Endothelial cell of umbilical vein (primary cell): ENCODE measurements at regions not wholly inside any gene's neighbourhood (a gene's known extent, or its start where the extent isn't known, plus 50 kb on each side); places are given as distances from the start of the nearest gene placed in this dataset.

Experiments
- CTCF ChIP-seq, 2 donors: IDR thresholded peaks; 1 replicate in 1 of 2; 2 replicates in 1 of 2; pipeline ENCODE4 v1.5.1; 2011; ENCODE audit warnings: low read length in 2 of 2, mild to moderate bottlenecking in 2 of 2, moderate library complexity in 2 of 2, control low read depth in 1 of 2, inconsistent platforms in 1 of 2, low read depth in 1 of 2; ENCODE audit not compliant: insufficient read depth in 1 of 2; ENCODE audit errors: extremely low read depth in 1 of 2
- EZH2 ChIP-seq: IDR thresholded peaks from 2 replicates; pipeline ENCODE4 v1.6.1; 2012; ENCODE audit warnings: borderline replicate concordance, low read depth, mild to moderate bottlenecking, moderate library complexity, low read length, inconsistent platforms; ENCODE audit not compliant: severe bottlenecking
- FOS ChIP-seq: IDR thresholded peaks from 2 replicates; pipeline ENCODE4 v1.6.1; 2011; ENCODE audit warnings: mild to moderate bottlenecking, low read length, moderate library complexity, borderline replicate concordance; ENCODE audit not compliant: insufficient read depth
- MAX ChIP-seq: IDR thresholded peaks from 2 replicates; pipeline ENCODE4 v1.6.1; 2011; ENCODE audit not compliant: insufficient read depth, insufficient read length
- MYC ChIP-seq: IDR thresholded peaks from one replicate; pipeline ENCODE4 v1.6.1; 2011; ENCODE audit warnings: mild to moderate bottlenecking, low read depth, low read length
- POLR2A ChIP-seq: IDR thresholded peaks from 2 replicates; pipeline ENCODE4 v1.6.1; 2012; ENCODE audit warnings: low read depth, mild to moderate bottlenecking, control low read depth, low read length
- POLR2AphosphoS5 ChIP-seq: IDR thresholded peaks from 2 replicates; pipeline ENCODE4 v1.6.1; 2012; ENCODE audit warnings: low read depth, mild to moderate bottlenecking, control low read depth, low read length, moderate library complexity; ENCODE audit not compliant: insufficient read depth

- no peak for TF ChIP-seq MYC
- TF ChIP-seq EZH2, result no peak
- no peak for TF ChIP-seq CTCF (IDR thresholded peaks at IDR 0.05; ENCODE audit: extremely low read depth in 1 of 2, insufficient read depth in 1 of 2, low read depth in 1 of 2, low read length in 2 of 2)
- TF ChIP-seq POLR2A, result no peak
- no peak for TF ChIP-seq POLR2AphosphoS5
- TF ChIP-seq FOS, result no peak
- TF ChIP-seq MAX, result no peak
Measured at GRCh38 chr10:120355425-120355824, 101.6 kb upstream of the PLPP4 start.
